22Rv1 (cell line): ENCODE measurements at regions not wholly inside any gene's neighbourhood (a gene's known extent, or its start where the extent isn't known, plus 50 kb on each side); places are given as distances from the start of the nearest gene placed in this dataset.

Experiments used
- H3K27ac ChIP-seq: fragments of 450-650 bp; 2 replicates; pipeline ENCODE4 v1.5.1; 2017
- ZFX ChIP-seq: fragments of 450-650 bp; IDR thresholded peaks from 2 replicates; pipeline ENCODE4 v1.6.1; 2017; ENCODE audit warnings: antibody characterized with exemption, borderline replicate concordance
- TF ChIP-seq, protein P1 (sequence below): fragments of 450-650 bp; IDR thresholded peaks from 2 replicates; pipeline ENCODE4 v1.5.1; 2017; ENCODE audit warnings: mild to moderate bottlenecking

DNA sequence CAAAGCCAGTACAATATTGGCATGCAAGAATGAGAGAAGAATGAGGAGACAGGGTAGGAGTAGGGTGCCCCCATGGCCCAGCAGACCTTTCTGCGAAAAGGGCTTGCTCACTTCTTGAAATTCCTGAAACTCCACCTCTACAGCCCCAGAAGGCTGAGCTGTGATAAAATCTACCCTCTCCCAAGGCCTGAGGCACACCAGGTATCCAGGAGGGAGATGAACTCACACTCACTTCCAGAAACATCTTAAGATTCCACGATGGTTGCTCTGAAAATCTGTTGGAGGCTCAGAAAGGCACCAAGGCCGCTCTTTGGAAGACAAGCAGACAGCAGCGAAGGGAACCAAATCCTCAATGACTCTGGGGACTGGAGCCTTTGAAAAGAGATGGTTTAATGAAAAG is 297.5 kb downstream of the UACA start:
- H3K27ac ChIP-seq = no peak overlapping the region
- no peak for TF ChIP-seq ZFX

DNA sequence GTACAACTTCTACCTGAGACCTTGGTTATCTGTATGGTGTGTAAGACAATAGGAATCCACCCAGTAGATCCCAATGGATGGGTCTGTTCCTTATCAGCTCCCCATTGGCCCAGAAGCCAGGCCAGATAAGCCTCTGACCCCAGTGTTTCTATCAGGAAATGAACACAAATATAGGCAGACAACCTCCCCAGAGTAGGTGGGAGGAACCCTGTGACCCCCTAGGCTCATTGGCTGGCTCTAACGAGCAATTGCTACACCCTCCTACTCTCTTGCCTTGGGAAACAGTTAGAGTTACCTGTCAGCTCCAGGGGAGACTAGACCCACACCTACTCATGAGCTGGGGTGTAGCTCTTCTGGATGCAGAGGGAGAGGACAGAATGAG is 299.9 kb downstream of the UACA start:
- H3K27ac ChIP-seq = no peak overlapping the region
- TF ChIP-seq, protein P1, sequence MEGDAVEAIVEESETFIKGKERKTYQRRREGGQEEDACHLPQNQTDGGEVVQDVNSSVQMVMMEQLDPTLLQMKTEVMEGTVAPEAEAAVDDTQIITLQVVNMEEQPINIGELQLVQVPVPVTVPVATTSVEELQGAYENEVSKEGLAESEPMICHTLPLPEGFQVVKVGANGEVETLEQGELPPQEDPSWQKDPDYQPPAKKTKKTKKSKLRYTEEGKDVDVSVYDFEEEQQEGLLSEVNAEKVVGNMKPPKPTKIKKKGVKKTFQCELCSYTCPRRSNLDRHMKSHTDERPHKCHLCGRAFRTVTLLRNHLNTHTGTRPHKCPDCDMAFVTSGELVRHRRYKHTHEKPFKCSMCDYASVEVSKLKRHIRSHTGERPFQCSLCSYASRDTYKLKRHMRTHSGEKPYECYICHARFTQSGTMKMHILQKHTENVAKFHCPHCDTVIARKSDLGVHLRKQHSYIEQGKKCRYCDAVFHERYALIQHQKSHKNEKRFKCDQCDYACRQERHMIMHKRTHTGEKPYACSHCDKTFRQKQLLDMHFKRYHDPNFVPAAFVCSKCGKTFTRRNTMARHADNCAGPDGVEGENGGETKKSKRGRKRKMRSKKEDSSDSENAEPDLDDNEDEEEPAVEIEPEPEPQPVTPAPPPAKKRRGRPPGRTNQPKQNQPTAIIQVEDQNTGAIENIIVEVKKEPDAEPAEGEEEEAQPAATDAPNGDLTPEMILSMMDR = no peak
- no peak for TF ChIP-seq ZFX

DNA sequence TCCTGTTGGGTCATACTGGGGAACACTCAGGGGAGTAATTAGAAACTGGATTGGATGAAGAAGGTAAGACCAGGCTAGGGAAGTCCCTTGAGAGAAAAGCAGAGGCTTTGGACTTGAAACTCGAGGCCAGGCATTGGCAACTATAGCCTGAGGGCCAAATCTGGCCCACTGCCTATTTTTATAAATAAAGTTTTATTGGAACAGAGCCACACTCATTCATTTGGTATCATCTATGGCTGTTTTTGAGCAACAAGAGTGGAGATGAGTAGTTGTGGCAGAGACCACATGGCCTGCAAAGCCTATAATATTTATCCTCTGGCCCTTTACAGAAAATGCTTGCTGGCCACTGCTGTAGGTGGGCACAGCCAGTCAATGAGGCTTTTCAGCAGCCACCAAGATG is 301.4 kb downstream of the UACA start:
- TF ChIP-seq ZFX = no peak
- TF ChIP-seq, protein P1 = no peak
- no peak overlapping the region for H3K27ac ChIP-seq

DNA sequence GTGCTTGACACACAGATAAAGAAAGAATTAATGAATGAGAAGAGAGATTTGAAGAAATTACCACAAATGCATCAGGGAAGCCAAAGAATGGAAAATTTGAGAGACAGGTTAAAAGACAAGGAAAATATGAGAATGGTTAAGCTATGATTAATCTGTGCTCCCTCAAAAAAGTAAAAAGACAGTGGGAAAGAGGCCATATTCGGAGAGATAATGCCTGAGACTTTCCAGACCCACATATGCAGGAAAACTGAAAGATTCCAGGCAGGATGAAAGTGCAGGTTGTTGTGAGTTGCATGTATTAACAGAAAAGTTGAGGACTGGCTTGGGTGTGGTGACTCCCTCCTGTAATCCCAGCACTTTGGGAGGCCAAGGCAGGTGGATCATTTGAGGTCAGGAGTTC is 302.3 kb downstream of the UACA start:
- no peak overlapping the region for H3K27ac ChIP-seq
- TF ChIP-seq, protein P1 = no peak
- TF ChIP-seq ZFX = no peak

DNA sequence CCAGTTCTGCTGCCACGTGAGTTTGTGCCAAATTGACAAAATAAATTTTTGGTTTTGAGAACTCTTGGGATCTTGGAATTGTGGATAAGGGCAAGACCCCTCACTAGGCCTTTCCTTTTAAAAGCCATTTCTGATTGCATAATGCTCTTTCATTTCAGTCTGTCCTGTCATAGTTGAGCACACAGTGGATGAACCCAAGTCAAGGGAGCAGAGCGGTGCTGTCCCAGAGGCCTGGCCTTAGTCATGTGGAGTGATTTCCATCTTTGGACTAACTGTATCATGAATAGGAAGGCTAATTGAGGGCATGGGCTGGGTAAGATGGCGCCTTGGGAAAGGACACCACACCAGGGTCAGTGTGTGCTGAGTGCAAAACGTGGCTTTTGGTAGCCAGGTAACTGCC is 304.0 kb downstream of the UACA start:
- no peak overlapping the region for H3K27ac ChIP-seq
- TF ChIP-seq, protein P1 = no peak
- TF ChIP-seq ZFX = no peak

DNA sequence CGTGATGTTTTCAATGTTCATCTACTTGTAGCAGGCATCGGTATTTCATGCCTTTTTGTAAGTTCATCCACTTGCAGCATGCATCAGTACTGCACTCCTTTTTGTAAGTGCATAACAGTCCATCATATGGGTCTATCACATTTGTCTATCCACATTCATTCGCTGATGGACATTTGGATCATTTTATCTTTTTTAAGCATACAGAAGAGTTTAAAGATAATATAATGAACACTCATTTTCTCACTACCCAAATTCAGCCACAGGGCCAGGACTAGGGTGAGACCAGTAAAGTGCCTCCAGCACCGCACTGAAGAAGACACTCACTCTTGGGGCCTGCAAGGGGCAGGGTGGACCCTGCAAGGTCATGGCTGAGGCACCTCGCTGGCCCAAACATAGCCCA is 309.6 kb downstream of the UACA start:
- H3K27ac ChIP-seq = no peak overlapping the region
- TF ChIP-seq ZFX = no peak
- TF ChIP-seq, protein P1 = no peak

DNA sequence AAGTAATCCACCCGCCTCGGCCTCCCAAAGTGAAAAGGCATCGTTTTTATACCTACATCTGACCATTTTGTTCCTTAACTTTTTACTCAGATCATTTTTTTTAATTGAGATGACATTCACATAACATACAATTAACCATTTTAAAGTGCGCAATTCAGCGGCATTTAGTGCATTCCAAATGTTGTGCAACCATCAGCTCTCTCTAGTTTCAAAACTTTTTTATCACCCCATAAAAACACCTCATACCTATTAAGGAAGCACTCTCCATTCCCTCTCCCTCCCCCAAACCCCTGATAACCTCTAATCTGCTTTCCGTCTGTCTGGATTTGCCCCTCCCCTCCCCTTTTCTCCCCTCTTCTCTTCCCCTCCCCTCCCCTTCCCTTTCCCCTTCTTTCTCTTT is 310.1 kb downstream of the UACA start:
- no peak for TF ChIP-seq ZFX
- TF ChIP-seq, protein P1 = no peak

More for the DNA sequence above, 310.1 kb downstream of the UACA start:
- H3K27ac ChIP-seq = no peak overlapping the region
